NCI-H1105 (cell line): ENCODE measurements at regions not wholly inside any gene's neighbourhood (a gene's known extent, or its start where the extent isn't known, plus 50 kb on each side); places are given as distances from the start of the nearest gene placed in this dataset.
"Not testable (repeated sequence)": the region's sequence is repeated elsewhere in the genome, so short reads cannot be mapped to it uniquely, and the experiment has no call there.

Source experiments
- DNase-seq: peaks from one replicate; lab custom pipeline; 2025; lab: John Stamatoyannopoulos, UW

DNA sequence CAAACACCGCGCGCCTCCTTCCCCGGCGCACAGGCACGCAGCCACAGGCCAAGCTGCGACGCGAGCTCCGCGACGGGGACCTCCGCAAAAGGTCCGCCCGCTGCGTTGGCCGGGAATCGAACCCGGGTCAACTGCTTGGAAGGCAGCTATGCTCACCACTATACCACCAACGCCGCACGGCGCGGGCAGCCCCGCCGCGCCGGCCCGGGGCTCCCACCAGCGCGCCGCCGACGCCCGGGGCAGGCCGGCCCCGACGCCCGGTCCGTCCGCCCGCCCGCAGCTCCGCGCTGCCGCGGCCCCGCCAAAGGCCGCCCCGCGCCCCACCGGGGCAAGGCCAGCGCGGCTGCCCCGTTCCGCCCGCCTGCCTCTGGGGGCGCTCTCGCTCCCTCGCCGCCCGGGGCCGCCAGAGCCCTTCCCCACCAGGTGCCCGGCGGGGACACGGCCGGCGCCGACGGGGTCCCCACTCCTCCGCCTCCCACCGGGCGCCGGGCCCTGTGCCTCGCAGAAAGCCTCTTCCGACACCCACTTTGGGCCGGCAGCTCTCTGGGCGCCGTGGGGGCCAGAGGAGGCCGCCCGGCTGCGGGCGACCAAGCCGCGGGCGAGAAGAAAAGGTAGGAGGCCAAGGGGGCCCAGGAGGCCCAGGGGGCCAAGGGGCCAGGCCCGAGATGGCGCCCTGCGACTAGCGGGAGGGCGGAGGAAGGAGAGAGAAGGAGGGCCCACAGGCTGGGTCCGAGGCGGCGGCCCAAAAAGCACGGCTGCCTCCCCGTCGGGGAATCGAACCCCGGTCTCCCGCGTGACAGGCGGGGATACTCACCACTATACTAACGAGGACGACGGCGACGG lies 50.2 kb upstream of the FCGR2A start:
- not testable (repeated sequence) for DNase-seq

- DNase-seq = not testable (repeated sequence)
Measured at GRCh38 chr1:161453950-161454864, 51.0 kb upstream of the FCGR2A start.

DNA sequence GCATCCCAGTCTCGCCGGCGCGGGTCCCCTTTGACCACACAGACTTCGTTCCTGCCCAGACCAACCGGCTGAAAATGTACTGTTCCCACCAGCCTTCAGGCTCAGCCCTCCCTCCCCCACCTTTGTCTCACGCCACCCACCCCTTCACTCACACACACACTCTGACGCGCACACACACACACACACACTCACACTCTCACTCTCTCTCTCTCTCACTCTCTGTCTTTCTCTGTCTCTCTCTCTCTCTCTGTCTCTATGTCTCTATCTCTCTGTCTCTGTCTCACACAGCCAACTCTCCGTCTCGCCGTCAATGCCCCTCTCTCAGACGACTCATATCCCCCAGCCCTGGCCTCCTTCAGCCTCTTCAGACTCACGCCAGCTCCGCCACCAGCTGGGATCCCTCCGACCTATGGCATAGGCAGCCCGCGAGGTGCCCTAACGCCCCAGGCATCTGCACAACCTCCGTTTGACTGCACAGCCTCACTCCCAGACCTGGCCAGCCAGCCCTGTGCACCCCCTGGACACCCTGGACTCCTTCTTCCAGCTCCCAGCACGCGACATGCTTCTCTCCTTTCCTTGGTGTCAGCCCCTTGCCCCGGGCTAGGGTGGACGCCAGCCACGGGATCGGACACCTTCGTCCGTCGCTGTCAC lies 53.4 kb upstream of the FCGR2A start:
- DNase-seq = not testable (repeated sequence)

GRCh38 chr1:161447760-161448332 lies 57.4 kb upstream of the FCGR2A start:
- not testable (repeated sequence) for DNase-seq

GRCh38 chr1:161447040-161447759 lies 58.1 kb upstream of the FCGR2A start:
- DNase-seq = not testable (repeated sequence)

GRCh38 chr1:161444725-161445124 lies 60.5 kb upstream of the FCGR2A start:
- not testable (repeated sequence) for DNase-seq

DNA sequence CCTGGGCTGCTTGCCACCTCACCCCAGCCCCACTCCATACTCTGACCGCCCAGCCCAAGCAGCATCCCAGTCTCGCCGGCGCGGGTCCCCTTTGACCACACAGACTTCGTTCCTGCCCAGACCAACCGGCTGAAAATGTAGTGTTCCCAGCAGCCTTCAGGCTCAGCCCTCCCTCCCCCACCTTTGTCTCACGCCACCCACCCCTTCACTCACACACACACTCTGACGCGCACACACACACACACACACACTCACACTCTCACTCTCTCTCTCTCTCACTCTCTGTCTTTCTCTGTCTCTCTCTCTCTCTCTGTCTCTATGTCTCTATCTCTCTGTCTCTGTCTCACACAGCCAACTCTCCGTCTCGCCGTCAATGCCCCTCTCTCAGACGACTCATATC lies 61.0 kb upstream of the FCGR2A start:
- not testable (repeated sequence) for DNase-seq

- DNase-seq = no peak
Measured at GRCh38 chr1:161440312-161440894, 64.9 kb upstream of the FCGR2A start.

GRCh38 chr1:161439280-161440232 lies 65.7 kb upstream of the FCGR2A start:
- DNase-seq = no peak

GRCh38 chr1:161433191-161433590 lies 65.5 kb upstream of the CFAP126 start:
- not testable (repeated sequence) for DNase-seq

GRCh38 chr1:161432091-161432490 lies 64.4 kb upstream of the CFAP126 start:
- DNase-seq = no peak

DNA sequence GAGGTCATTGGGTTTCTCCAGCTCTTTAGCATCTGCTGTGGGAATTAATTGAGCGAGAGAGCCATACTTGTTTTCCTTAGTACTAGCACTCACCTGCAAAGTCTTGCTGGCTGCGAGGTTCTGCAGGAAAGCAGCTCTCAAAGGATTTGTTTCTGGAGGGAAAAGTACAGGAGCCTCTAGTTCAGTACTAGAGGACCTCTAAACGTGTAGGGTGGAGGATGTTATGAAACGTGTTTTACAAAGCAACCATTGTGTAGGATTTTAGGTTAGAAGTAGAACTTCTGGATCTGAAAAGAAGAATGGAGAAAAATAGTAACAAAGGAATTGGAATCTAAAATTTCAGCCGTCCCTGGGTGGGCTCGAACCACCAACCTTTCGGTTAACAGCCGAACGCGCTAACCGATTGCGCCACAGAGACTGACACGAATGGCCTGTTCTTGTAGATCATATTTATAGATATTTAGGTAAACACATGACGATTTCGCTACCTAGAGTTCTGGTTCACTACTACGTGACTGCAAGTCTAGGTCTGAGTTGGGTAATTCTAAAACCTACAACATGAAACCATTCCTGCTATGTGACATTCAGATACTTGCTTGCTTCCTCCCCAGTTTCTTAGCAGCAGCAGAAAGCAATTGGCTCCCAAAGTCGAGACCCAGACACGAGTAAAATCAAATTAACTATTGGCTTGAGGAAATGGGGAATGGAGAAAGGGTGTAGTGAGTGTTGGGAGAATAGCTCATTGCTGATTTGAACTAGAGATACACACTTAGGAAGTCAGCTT lies 60.2 kb upstream of the CFAP126 start:
- DNase-seq = no peak

DNA sequence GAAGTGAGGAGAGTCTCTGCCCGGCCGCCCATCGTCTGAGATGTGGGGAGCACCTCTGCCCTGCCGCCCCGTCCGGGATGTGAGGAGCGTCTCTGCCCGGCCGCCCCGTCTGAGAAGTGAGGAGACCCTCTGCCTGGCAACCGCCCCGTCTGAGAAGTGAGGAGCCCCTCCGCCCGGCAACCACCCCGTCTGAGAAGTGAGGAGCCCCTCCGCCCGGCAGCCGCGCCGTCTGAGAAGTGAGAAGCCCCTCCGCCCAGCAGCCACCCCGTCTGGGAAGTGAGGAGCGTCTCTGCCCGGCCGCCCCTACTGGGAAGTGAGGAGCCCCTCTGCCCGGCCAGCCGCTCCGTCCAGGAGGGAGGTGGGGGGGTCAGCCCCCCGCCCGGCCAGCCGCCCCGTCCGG lies 55.2 kb upstream of the CFAP126 start:
- DNase-seq = not testable (repeated sequence)

DNA sequence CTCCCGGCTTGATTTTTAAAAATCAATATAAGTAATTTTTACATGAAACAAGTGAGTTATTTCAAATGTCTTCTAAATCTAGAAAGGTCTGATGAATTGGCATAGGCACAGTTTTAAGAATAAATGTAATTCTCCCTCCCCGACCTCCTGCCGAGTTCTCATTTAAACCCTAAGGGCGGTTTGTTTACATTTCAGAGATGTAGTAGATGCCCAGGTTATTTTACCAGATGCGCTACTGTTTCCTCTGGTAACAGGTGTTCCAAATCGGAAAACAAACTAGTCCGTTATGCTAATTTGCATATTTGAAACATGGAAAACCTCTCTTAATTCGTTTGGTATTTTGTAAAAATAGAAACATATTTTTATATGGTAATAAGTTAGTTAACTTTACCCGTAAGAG lies 53.8 kb upstream of the CFAP126 start:
- DNase-seq = peak; percentile 43

GRCh38 chr1:161420763-161421455 lies 53.2 kb upstream of the CFAP126 start:
- DNase-seq = peak; percentile 68

- not testable (repeated sequence) for DNase-seq
Measured at GRCh38 chr1:161417536-161417935, 49.9 kb upstream of the CFAP126 start.
